Liver (tissue), 3 donors: ENCODE measurements at regions not wholly inside any gene's neighbourhood (a gene's known extent, or its start where the extent isn't known, plus 50 kb on each side); places are given as distances from the start of the nearest gene placed in this dataset.

Source experiments
- ATF3 ChIP-seq: IDR thresholded peaks from 2 replicates; pipeline ENCODE4 v1.6.1; 2016; ENCODE audit warnings: antibody characterized with exemption
- FOXA1 ChIP-seq: IDR thresholded peaks from 2 replicates; pipeline ENCODE4 v1.6.1; 2016; ENCODE audit warnings: antibody characterized with exemption
- HNF4G ChIP-seq: IDR thresholded peaks from 2 replicates; pipeline ENCODE4 v1.6.1; 2016; ENCODE audit warnings: antibody characterized with exemption
- JUND ChIP-seq, 2 donors: IDR thresholded peaks; 2 replicates each; pipeline ENCODE4 v1.6.1; 2016; ENCODE audit warnings: antibody characterized with exemption in 2 of 2
- MAX ChIP-seq: IDR thresholded peaks from 2 replicates; pipeline ENCODE4 v1.6.1; 2016; ENCODE audit warnings: antibody characterized with exemption
- RAD21 ChIP-seq, 2 donors: IDR thresholded peaks; 2 replicates each; pipeline ENCODE4 v1.6.1; 2016; ENCODE audit warnings: antibody characterized with exemption in 2 of 2, mild to moderate bottlenecking in 2 of 2
- REST ChIP-seq: IDR thresholded peaks from 2 replicates; pipeline ENCODE4 v1.6.1; 2016; ENCODE audit warnings: antibody characterized with exemption, mild to moderate bottlenecking
- YY1 ChIP-seq: IDR thresholded peaks from 2 replicates; pipeline ENCODE4 v1.6.1; 2016; ENCODE audit warnings: antibody characterized with exemption, mild to moderate bottlenecking
- TF ChIP-seq, protein P1 (sequence below): fragments of 150-350 bp; IDR thresholded peaks from 2 replicates; pipeline ENCODE4 v1.5.1; 2017; ENCODE audit warnings: improper control_type of control experiment, low read depth, low read length; ENCODE audit not compliant: missing input control
- TF ChIP-seq, protein P2 (sequence below): IDR thresholded peaks from 2 replicates; pipeline ENCODE4 v1.6.1; 2016; ENCODE audit warnings: antibody characterized with exemption
- donor health status: healthy.
- donor health status: healthy.

DNA sequence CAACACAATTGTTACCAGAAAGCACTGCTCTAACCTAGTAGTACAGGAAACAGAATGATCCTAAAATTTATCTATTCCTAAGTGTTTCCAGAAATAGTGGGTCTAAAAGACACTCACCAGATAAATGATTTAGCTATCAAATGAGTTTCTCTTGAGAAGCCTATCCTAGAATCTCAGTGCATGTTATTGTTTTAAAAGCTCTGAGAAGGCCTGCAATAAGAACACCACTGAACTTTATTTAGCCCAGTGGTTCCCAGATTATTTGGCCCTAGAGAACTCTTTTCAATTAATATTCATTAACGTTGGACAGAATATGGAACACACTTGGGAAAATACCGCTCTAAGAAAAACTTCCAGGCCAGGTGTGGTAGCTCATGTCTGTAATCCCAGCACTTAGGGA is 220.1 kb upstream of the GHITM start:
- TF ChIP-seq MAX (no peak), REST (no peak), YY1 (no peak), FOXA1 (no peak), JUND (IDR thresholded peaks at IDR 0.05) (no peak), RAD21 (IDR thresholded peaks at IDR 0.05) (no peak), ATF3 (no peak), HNF4G (no peak)
- TF ChIP-seq, protein P1, sequence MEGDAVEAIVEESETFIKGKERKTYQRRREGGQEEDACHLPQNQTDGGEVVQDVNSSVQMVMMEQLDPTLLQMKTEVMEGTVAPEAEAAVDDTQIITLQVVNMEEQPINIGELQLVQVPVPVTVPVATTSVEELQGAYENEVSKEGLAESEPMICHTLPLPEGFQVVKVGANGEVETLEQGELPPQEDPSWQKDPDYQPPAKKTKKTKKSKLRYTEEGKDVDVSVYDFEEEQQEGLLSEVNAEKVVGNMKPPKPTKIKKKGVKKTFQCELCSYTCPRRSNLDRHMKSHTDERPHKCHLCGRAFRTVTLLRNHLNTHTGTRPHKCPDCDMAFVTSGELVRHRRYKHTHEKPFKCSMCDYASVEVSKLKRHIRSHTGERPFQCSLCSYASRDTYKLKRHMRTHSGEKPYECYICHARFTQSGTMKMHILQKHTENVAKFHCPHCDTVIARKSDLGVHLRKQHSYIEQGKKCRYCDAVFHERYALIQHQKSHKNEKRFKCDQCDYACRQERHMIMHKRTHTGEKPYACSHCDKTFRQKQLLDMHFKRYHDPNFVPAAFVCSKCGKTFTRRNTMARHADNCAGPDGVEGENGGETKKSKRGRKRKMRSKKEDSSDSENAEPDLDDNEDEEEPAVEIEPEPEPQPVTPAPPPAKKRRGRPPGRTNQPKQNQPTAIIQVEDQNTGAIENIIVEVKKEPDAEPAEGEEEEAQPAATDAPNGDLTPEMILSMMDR: no peak
- TF ChIP-seq, protein P2, sequence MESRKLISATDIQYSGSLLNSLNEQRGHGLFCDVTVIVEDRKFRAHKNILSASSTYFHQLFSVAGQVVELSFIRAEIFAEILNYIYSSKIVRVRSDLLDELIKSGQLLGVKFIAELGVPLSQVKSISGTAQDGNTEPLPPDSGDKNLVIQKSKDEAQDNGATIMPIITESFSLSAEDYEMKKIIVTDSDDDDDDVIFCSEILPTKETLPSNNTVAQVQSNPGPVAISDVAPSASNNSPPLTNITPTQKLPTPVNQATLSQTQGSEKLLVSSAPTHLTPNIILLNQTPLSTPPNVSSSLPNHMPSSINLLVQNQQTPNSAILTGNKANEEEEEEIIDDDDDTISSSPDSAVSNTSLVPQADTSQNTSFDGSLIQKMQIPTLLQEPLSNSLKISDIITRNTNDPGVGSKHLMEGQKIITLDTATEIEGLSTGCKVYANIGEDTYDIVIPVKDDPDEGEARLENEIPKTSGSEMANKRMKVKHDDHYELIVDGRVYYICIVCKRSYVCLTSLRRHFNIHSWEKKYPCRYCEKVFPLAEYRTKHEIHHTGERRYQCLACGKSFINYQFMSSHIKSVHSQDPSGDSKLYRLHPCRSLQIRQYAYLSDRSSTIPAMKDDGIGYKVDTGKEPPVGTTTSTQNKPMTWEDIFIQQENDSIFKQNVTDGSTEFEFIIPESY: no peak
